ENCODE measurements at regions not wholly inside any gene's neighbourhood (a gene's known extent, or its start where the extent isn't known, plus 50 kb on each side); places are given as distances from the start of the nearest gene placed in this dataset.

DNA sequence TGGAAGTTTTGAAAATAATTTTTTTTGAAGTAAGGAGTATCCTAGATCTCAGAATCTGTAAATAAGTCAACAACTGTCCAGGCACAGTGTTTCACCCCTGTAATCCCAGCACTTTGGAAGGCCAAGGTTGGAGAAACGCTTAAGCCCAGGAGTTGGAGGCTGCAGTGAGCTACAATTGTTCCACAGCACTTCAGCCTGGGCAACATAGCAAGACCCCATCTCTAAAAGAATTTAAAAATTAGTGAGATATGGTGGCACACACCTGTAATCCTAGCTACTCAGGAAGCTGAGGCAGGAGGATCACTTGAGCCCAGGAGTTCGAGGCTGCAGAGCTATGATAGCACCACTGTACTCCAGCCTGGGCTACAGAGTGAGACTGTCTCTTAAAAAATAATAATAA, 87.2 kb upstream of the ZNF507 start:
- TF ChIP-seq POLR2A (IDR thresholded peaks at IDR 0.05; ENCODE audit: low read depth, low read length) (no peak), POLR2AphosphoS5 (IDR thresholded peaks at IDR 0.05; ENCODE audit: low read depth, low read length) (no peak), POU2F2 (IDR thresholded peaks at IDR 0.05; ENCODE audit: low read depth, low read length) (no peak)
